ENCODE measurements at regions not wholly inside any gene's neighbourhood (a gene's known extent, or its start where the extent isn't known, plus 50 kb on each side); places are given as distances from the start of the nearest gene placed in this dataset.

DNA sequence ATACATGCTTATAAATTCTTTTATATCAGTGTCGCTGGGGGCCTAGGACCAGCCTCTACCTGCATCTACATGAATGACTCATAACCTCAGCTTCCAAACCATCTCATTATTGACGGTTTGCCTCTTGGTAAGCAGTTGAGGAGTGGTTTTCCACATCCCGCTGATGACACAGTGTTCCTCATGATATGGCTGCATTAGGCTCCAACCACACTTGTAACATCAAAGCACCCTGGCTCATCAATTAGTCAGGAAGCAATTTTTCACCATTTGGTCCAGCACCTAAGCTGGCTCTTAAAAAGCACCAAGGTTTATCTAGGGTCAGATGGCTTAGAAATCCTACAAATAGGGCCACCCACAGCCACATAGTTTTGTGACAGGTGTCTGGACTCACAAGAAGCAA, 402.4 kb downstream of the ARHGEF28 start:
- TF ChIP-seq CTCF (IDR thresholded peaks at IDR 0.05) (no peak), POLR2A (IDR thresholded peaks at IDR 0.05) (no peak)

Measured in ovary (tissue), 3 donors.